ENCODE measurements at regions not wholly inside any gene's neighbourhood (a gene's known extent, or its start where the extent isn't known, plus 50 kb on each side); places are given as distances from the start of the nearest gene placed in this dataset.

- no peak overlapping the region for H3K14ac ChIP-seq (replicated peaks; ENCODE audit: low read depth, low read length)
- CTCF ChIA-PET: interaction anchor here (0.6 to 1.2 kb wide), 2 partner anchors 12 to 53 kb away, joined by 4 to 5 read pairs; no protein-coding TSS in a partner anchor
Measured at GRCh38 chr17:70604854-70605253, 435.5 kb downstream of the KCNJ2 start.

More at GRCh38 chr17:70604854-70605253, 435.5 kb downstream of the KCNJ2 start:
- no peak overlapping the region for H2AK9ac ChIP-seq (replicated peaks; ENCODE audit: low read depth, low read length, poor library complexity)
- no peak overlapping the region for H2AK5ac ChIP-seq (ENCODE audit: low read depth, low read length)
- no peaks in the 10 kb centered on the region for H3K4me1 ChIP-seq (ENCODE audit: control insufficient read depth, insufficient read depth, low read length)
- H3K56ac ChIP-seq (ENCODE audit: extremely low read depth, insufficient read depth, low read length): no peak overlapping the region
- H3K9ac ChIP-seq (ENCODE audit: low read depth, low read length): no peak overlapping the region
- no peaks in the 10 kb centered on the region for H3K79me1 ChIP-seq (ENCODE audit: low read depth in 1 of 2, low read length in 2 of 2)
- ATAC-seq (ENCODE audit: low read depth) (no peak), DNase-seq (no peak)
- H3K4me2 ChIP-seq (ENCODE audit: low read depth, low read length): no peak overlapping the region
- TF ChIP-seq FOS (IDR thresholded peaks at IDR 0.05; ENCODE audit: low read depth, low read length) (no peak), BHLHE40 (IDR thresholded peaks at IDR 0.05; ENCODE audit: low read depth, low read length) (no peak)
- H4K5ac ChIP-seq (ENCODE audit: low read depth, low read length): no peak overlapping the region
- H3K27ac ChIP-seq (ENCODE audit: insufficient read depth, low read length): no peak overlapping the region
- no peak overlapping the region for H3K4ac ChIP-seq (ENCODE audit: low read depth, low read length)
- no peaks in the 10 kb centered on the region for H3K9me1 ChIP-seq (ENCODE audit: insufficient read depth, low read length)
- H2BK20ac ChIP-seq (ENCODE audit: low read depth, low read length): no peak overlapping the region
- no peak overlapping the region for H2AFZ ChIP-seq (replicated peaks; ENCODE audit: low read length, poor library complexity)
- POLR2A ChIA-PET (ENCODE audit: unreplicated experiment): no interaction called here
- no CpG with 5 or more reads among the region's 1 CpG for WGBS, 2 experiments (ENCODE audit: extremely low coverage in 2 of 2, insufficient read length in 1 of 2)
- dilution Hi-C loops (cut with HindIII; ENCODE audit: low sequenced_read_pairs, unreplicated experiment) (no loop called here), intact Hi-C loops (cut with micrococcal nuclease) (no loop called here), in situ Hi-C loops (cut with MboI; ENCODE audit: low sequenced_read_pairs) (no loop called here)
- H3K4me3 ChIP-seq (ENCODE audit: insufficient read depth, low read depth, low read length): no peak overlapping the region
- H4K91ac ChIP-seq (ENCODE audit: insufficient read depth, low read depth, low read length): no peak overlapping the region
- no peak overlapping the region for H3K23ac ChIP-seq (ENCODE audit: low read depth, low read length)
- no peak overlapping the region for H4K8ac ChIP-seq (ENCODE audit: low read depth in 2 of 2, low read length in 2 of 2)
- no peaks in the 10 kb centered on the region for H4K20me1 ChIP-seq (ENCODE audit: insufficient read depth, low read length)
- H3K18ac ChIP-seq (ENCODE audit: low read depth, low read length): no peak overlapping the region
- H3K27me3 ChIP-seq (ENCODE audit: control insufficient read depth, insufficient read depth, low read length): no peaks in the 10 kb centered on the region
- no peak overlapping the region for H2BK5ac ChIP-seq (ENCODE audit: low read depth, low read length, poor library complexity, severe bottlenecking)
- H2BK120ac ChIP-seq (ENCODE audit: low read depth, low read length): no peak overlapping the region
- BruUV-seq (replicated peaks): no TSS peak
- no peaks in the 10 kb centered on the region for H3K9me3 ChIP-seq (ENCODE audit: control insufficient read depth, insufficient read depth, low read length)
- no peaks in the 10 kb centered on the region for H3K36me3 ChIP-seq (ENCODE audit: control insufficient read depth, insufficient read depth, low read length)
- no peak overlapping the region for H2BK15ac ChIP-seq (ENCODE audit: low read depth, low read length)

All from IMR-90 (cell line).